Activated naive CD8-positive, alpha-beta T cell treated with anti-CD3 and anti-CD28 coated beads, Interleukin-2, amount 50 U/mL, for 24 hours (primary cell): ENCODE measurements at regions not wholly inside any gene's neighbourhood (a gene's known extent, or its start where the extent isn't known, plus 50 kb on each side); places are given as distances from the start of the nearest gene placed in this dataset.

Experiments used
- ATAC-seq: fragments of 150-1000 bp; cut with Tn5 transposase; one replicate; pipeline ENCODE4 v1.10.0; 2021
- DNase-seq: peaks from one replicate; pipeline ENCODE4 v3.0.0; 2021
- H3K27ac Mint-ChIP-seq: one replicate; pipeline ENCODE4 v1.8.0; 2021; ENCODE audit warnings: mild to moderate bottlenecking, mixed read lengths
- H3K27me3 Mint-ChIP-seq: one replicate; pipeline ENCODE4 v1.8.0; 2021; ENCODE audit warnings: mixed read lengths
- H3K36me3 Mint-ChIP-seq: one replicate; pipeline ENCODE4 v1.8.0; 2021; ENCODE audit warnings: low read depth, mixed read lengths
- H3K4me1 Mint-ChIP-seq: one replicate; pipeline ENCODE4 v1.8.0; 2021; ENCODE audit warnings: mixed read lengths
- H3K4me3 Mint-ChIP-seq: one replicate; pipeline ENCODE4 v1.8.0; 2021; ENCODE audit warnings: mild to moderate bottlenecking, moderate library complexity, mixed read lengths
- H3K9me3 Mint-ChIP-seq: one replicate; pipeline ENCODE4 v1.8.0; 2021; ENCODE audit warnings: mixed read lengths

DNA sequence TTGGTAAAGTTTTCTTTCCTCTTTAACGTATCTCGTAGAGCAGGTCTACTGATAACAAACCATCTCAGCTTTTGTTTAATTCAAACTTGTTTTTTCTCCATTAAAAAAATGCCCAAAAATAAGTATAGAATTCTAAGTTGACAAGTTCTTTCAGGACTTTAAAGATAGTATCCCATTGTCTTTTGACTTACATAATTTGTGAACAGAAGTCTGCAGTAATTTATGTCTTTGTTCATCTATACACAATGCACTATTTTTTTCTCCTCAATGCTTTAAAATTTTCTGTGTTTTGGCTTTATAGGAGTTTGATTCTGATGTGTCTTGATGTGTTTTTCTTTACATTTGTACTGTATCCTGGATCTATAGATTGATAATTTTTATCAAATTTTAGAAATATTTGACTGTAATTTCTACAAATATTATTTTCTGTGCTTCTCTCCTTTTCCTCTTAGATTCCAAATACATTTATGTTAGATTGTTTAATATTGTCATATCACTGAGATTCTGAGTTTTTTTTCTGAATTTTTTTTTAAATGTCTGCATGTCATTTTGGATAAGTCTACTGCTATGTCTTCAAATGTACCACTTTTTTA lies 143.3 kb downstream of the FTCDNL1 start:
- Mint-ChIP-seq H3K36me3 (peaks cover 1% of the 10 kb centered on the region), H3K9me3 (peaks cover 10% of the 10 kb centered on the region)

DNA sequence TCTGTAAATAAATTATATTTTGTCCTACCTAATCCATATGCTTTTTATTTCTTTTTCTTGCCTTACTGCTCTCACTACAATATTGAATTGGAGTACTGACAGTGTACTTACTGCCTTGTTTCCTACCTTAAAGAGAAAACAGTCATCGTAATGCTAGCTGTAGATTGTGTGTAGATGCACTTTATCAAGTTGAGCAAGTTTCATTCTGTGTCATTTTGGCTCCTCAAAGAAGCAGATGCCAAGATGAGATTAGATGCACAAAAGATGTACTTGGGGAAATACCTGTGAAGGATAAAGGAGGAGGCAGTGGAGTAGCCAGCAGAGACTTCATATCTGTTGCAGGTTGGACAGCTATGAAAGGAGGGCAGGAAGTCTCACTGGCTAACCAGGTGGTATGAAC lies 145.5 kb downstream of the FTCDNL1 start:
- Mint-ChIP-seq H3K27me3 (peaks cover 2% of the 10 kb centered on the region), H3K9me3 (peaks cover 10% of the 10 kb centered on the region), H3K27ac (no peak overlapping the region), H3K4me1 (no peaks in the 10 kb centered on the region), H3K4me3 (no peak overlapping the region), H3K36me3 (peaks cover 1% of the 10 kb centered on the region)
- ATAC-seq, result no peak
- DNase-seq, result no peak

More for the DNA sequence above, 143.3 kb downstream of the FTCDNL1 start:
- Mint-ChIP-seq H3K4me3 (no peak overlapping the region), H3K4me1 (no peaks in the 10 kb centered on the region), H3K27me3 (peaks cover 2% of the 10 kb centered on the region), H3K27ac (no peak overlapping the region)
- ATAC-seq (no peak), DNase-seq (no peak)

DNA sequence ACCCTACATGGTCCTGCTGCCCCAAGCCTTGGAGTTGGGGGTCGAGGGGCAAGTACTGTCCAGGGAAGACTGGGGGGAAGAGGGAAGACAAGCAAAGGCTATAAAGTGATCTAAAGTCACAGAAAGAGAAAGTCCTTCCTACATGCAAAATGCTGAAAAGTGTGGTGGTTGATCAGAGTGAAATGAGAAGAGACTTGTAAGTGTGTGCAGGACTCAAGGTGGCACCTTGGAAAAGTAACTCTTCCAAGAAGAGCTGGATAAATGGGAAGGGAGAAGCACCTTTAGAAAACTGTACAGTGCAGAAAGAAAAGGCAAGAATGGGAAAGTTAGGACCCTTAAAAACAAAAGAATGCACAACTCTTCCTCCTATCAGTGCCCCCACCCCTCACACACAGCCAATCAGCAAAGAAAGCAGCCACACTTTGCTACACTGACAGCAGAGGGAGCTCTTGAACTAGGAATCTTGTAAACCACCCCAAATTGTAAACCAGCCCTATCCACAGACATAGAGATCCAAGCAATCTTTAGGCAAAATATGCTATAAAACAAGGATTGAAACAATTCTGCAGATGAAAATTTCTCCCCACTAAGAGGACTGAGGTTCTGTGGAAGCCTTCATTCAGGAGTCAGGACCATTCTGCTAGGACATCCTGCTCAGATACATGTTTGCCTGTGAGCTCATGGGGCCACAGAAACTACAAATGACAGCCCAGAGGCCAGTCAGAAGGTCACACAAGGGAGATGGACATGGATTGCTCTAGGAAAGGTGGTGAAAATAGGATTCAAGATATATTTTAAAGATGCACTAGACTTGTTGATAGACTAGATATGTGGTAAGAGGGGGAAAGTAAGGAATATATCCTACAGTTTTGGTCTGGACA lies 146.4 kb downstream of the FTCDNL1 start:
- H3K27me3 Mint-ChIP-seq, result peaks cover 2% of the 10 kb centered on the region
- ATAC-seq, result peak; percentile 49
- H3K9me3 Mint-ChIP-seq, result peaks cover 10% of the 10 kb centered on the region
- H3K4me1 Mint-ChIP-seq, result no peaks in the 10 kb centered on the region
- H3K36me3 Mint-ChIP-seq, result peaks cover 1% of the 10 kb centered on the region
- H3K27ac Mint-ChIP-seq, result no peak overlapping the region
- peak; percentile 12 for DNase-seq
- no peak overlapping the region for H3K4me3 Mint-ChIP-seq

DNA sequence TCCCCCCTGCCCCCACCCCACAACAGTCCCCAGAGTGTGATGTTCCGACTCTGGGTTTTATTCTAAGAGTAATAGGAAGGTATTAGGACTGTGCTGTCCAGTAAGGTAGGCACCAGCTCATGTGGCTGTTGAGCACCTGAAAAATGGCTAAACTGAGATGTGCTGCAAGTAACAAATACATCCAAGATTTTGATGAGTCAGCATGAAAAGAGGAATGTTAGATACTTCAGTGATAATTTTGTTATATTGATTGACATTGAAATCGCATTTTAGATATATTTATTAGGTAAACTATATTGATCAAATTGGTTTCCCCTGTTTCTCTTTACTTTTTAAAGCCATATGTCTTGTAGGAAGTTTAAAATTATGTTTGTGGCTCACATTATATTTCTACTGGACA lies 147.8 kb downstream of the FTCDNL1 start:
- DNase-seq (no peak), ATAC-seq (no peak)
- Mint-ChIP-seq H3K4me3 (no peak overlapping the region), H3K9me3 (peaks cover 10% of the 10 kb centered on the region), H3K4me1 (no peaks in the 10 kb centered on the region), H3K36me3 (peaks cover 1% of the 10 kb centered on the region), H3K27ac (no peak overlapping the region), H3K27me3 (no peaks in the 10 kb centered on the region)

DNA sequence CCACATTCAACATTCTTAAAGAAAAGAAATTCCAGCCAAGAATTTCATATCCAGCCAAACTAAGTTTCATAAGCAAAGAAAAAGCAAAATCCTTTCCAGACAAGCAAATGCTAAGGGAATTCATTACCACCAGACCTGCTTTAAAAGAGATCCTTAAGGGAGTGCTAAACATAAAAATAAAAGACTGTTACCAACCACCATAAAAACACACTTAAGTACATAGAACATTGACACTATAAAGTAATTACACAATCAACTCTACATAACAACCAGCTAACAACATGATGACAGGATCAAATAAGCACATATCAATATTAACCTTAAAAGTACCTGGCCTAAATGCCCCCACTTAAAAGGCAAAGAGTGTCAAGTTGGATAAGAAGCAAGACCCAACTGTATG lies 153.5 kb downstream of the FTCDNL1 start:
- Mint-ChIP-seq H3K4me1 (no peaks in the 10 kb centered on the region), H3K27me3 (peaks cover 4% of the 10 kb centered on the region), H3K27ac (no peak overlapping the region), H3K36me3 (no peaks in the 10 kb centered on the region), H3K4me3 (no peak overlapping the region), H3K9me3 (no peaks in the 10 kb centered on the region)
- ATAC-seq (no peak), DNase-seq (no peak)

DNA sequence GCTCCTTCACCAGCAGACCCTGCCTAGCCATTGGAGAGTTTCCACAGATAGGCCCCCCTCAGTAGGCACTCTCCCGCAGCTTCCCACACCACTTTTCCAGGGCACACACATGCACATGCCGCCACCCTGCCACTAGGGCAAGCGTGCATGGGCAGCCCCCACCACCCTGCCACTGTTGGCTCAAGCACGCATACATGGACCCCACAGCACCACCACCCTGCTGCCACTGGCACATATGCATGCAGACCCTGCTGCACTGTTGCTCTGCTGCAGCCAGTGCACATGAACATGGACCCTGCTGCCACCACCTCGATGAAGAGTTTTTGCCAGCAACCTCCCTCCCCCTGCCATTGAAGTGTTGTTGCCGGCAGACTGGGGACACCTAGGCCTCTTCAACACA lies 154.9 kb downstream of the FTCDNL1 start:
- Mint-ChIP-seq H3K4me3 (no peak overlapping the region), H3K27me3 (peaks cover 4% of the 10 kb centered on the region), H3K4me1 (no peaks in the 10 kb centered on the region), H3K27ac (no peak overlapping the region), H3K9me3 (no peaks in the 10 kb centered on the region), H3K36me3 (no peaks in the 10 kb centered on the region)
- ATAC-seq (no peak), DNase-seq (no peak)

DNA sequence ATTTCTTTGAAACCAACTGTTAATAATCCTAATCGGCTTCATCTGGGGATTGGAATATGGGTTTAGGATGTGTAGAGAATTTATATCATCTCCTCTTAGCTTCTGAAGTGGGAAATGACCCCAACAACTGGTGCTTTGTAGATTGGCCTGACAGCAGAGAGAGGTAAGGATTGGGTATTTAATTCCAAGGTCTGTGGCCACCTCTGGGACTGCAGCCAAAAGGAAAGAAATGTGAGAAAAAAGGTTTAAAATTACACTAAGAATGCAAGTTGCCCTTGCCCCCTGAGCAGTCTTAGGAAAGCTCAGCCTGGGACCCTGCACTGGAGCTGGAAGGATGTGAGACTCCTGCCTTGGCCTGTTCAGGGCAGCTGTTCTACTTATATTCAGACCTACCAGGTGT lies 157.1 kb downstream of the FTCDNL1 start:
- DNase-seq, result no peak
- Mint-ChIP-seq H3K36me3 (no peaks in the 10 kb centered on the region), H3K4me3 (no peak overlapping the region), H3K4me1 (no peaks in the 10 kb centered on the region), H3K27me3 (peaks cover 4% of the 10 kb centered on the region), H3K9me3 (no peaks in the 10 kb centered on the region), H3K27ac (no peak overlapping the region)
- no peak for ATAC-seq

DNA sequence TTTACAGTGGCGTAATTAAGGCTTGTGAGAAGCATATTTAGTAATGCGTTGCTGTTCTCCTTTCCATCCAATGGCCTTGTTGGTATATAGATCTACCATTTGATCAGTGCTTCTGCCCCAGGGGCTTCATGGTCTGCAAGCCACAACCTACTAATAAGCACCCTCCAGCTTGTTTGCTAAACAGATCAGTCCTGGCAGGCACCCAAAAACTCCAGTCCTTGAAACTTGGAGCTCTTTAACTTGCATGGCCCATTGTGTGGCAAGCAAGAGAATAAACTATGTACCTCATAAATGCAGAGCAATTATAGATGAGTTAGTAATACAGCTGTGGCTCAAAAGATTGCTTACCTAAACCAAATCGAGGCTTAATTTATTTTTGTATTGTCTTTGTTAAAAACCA lies 158.5 kb downstream of the FTCDNL1 start:
- Mint-ChIP-seq H3K4me1 (no peaks in the 10 kb centered on the region), H3K27me3 (peaks cover 4% of the 10 kb centered on the region), H3K36me3 (no peaks in the 10 kb centered on the region), H3K9me3 (no peaks in the 10 kb centered on the region), H3K27ac (no peak overlapping the region), H3K4me3 (no peak overlapping the region)
- no peak for DNase-seq
- no peak for ATAC-seq

DNA sequence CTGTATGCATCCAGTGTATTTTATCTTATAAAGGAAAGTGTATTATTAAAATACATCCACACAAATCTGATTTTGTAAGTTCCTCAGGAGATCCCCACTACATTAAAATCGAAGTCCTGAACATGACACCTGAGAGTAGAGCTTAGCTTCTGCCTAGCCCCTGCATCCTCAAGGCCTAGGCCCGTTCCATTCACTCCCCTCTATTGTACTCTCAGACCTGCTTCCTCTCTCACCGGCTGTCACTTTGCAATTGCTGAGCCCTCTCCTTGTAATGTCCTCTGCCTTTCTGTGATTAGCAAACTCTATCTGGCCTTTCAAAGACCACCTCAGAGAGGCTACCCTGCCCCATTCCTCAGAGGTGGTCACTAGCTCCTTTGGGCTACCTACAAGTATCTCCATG lies 160.8 kb downstream of the FTCDNL1 start:
- peaks cover 6% of the 10 kb centered on the region for H3K4me1 Mint-ChIP-seq
- no peak overlapping the region for H3K27ac Mint-ChIP-seq

DNA sequence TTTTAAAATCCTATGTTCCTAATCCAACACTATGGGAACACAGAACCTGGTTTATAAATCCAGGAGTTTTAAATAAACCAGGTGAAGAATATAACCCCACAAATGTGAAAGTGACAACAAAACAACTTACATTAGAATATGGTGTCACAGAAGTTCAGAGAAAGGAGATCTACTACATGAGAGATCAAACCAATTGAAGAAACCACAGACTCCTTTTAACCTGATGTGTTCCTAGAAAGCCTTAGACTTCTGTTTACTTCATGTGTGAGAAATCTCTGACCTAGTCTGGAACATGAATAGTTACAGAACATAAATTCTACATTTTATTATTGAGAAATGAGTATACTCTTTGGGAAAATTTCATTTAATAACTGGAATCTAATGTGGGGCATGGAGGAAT lies 165.3 kb downstream of the FTCDNL1 start:
- Mint-ChIP-seq H3K27me3 (peaks cover 3% of the 10 kb centered on the region), H3K4me3 (no peak overlapping the region), H3K4me1 (peaks cover 10% of the 10 kb centered on the region), H3K9me3 (no peaks in the 10 kb centered on the region), H3K27ac (no peak overlapping the region), H3K36me3 (no peaks in the 10 kb centered on the region)
- DNase-seq (no peak), ATAC-seq (no peak)

More for the DNA sequence above, 160.8 kb downstream of the FTCDNL1 start:
- ATAC-seq, result no peak
- Mint-ChIP-seq H3K4me3 (no peak overlapping the region), H3K36me3 (no peaks in the 10 kb centered on the region), H3K9me3 (no peaks in the 10 kb centered on the region), H3K27me3 (peaks cover 2% of the 10 kb centered on the region)
- DNase-seq, result no peak

DNA sequence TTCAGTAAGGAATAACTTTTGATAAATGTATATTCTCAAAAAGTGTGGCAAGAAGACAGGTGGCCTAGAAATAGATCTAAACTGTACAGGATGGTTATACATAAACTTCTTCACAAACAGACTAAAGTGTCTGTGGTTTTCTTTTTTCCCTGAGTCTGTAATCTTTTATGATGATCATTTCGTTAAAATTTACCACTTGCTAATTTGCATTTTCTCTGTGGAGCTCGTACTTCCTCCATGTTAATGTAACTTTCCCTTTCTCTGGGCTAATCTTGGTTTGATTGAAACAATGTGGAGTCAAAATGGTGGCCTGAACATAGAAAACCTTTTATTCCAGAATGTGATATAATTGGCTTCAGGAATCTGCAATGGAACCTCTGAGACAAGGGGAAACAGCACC lies 166.2 kb downstream of the FTCDNL1 start:
- no peak overlapping the region for H3K4me3 Mint-ChIP-seq

DNA sequence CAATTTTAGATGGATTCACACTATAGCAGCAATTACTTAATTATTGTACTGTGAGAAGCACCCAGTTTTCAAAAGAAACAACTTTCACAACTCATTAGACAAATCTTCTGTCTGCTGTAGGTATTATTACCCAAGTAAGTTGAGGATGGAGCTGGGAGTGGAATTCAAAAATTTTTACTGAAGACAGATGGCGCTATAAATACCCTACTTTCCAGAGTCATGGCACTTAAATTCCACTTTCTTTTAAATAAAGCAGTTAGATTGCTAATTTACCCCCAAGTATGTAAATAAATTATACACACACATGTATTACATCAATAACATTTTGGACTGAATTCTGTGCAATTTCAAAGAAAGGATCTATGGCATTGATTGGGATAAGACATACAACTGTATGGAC lies 166.8 kb downstream of the FTCDNL1 start:
- no peaks in the 10 kb centered on the region for H3K9me3 Mint-ChIP-seq
- no peak overlapping the region for H3K4me3 Mint-ChIP-seq
- H3K27ac Mint-ChIP-seq, result no peak overlapping the region
- peaks cover 10% of the 10 kb centered on the region for H3K4me1 Mint-ChIP-seq
- no peaks in the 10 kb centered on the region for H3K36me3 Mint-ChIP-seq
- DNase-seq, result no peak
- peaks cover 3% of the 10 kb centered on the region for H3K27me3 Mint-ChIP-seq
- ATAC-seq, result no peak

More for the DNA sequence above, 166.2 kb downstream of the FTCDNL1 start:
- Mint-ChIP-seq H3K27me3 (peaks cover 3% of the 10 kb centered on the region), H3K9me3 (no peaks in the 10 kb centered on the region), H3K27ac (no peak overlapping the region), H3K4me1 (peaks cover 10% of the 10 kb centered on the region), H3K36me3 (no peaks in the 10 kb centered on the region)
- DNase-seq (no peak), ATAC-seq (no peak)

DNA sequence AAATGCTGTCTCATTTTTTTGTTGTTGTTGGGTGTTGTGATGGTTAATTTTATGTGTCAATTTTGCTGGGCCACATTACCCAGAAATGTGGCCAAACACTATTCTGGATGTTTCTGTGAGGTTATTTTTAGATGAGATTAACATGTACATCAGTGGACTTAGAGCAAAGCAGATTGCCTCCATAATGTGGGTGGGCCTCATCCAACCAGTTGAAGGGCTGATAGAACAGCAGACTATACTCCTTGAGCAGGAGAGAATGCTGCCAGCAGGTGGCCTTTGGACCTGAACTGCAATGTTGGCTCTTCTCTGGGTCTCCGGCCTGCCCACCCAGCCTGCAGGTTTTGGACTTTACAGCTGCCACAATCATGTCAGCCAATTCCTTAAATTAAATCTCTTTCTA lies 169.0 kb downstream of the FTCDNL1 start:
- H3K27me3 Mint-ChIP-seq, result peaks cover 3% of the 10 kb centered on the region
- H3K4me1 Mint-ChIP-seq, result peaks cover 10% of the 10 kb centered on the region
- no peaks in the 10 kb centered on the region for H3K9me3 Mint-ChIP-seq
- H3K27ac Mint-ChIP-seq, result no peak overlapping the region
- H3K4me3 Mint-ChIP-seq, result no peak overlapping the region
- ATAC-seq, result no peak
- DNase-seq, result no peak
- H3K36me3 Mint-ChIP-seq, result no peaks in the 10 kb centered on the region

DNA sequence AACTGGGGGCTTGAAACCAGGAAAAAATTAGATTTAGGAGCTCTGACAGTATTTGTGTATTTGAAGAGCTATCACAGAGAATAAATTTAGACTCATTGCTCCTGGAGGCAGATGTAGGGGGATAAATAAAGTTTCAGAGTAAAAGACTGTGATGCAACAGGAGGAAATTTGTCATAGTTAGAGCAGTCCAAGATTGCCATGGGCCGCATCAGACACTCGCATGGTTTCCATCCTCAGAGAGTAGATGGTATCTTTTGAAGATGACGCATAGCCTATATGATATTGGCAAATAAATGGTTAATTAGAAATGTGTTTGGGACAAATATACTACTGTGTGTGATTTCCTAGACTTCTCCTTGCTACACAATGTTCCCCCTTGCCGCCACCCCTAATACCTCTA lies 170.5 kb downstream of the FTCDNL1 start:
- Mint-ChIP-seq H3K4me3 (no peak overlapping the region), H3K27me3 (peaks cover 3% of the 10 kb centered on the region), H3K27ac (no peak overlapping the region), H3K36me3 (no peaks in the 10 kb centered on the region), H3K4me1 (peaks cover 7% of the 10 kb centered on the region), H3K9me3 (no peaks in the 10 kb centered on the region)
- DNase-seq (no peak), ATAC-seq (no peak)

DNA sequence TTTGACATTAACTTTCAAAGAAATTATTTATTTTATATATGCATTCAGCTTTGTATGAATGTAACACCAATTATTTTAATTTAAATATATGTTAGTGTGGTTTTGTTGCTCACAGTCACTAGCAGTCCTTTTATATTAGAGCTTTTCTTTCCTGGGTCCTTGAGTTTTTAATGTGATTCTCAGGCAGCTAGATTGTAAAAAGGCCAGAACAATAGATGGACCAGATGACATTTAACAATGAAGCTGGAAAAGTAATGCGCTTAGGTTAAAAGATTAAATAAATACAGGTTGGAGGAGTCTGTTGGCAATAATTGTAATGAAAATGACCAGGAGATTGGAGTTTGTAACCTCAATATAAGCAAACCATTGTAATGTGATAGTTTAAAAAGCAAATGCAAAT lies 171.1 kb downstream of the FTCDNL1 start:
- ATAC-seq, result no peak
- Mint-ChIP-seq H3K36me3 (no peaks in the 10 kb centered on the region), H3K27ac (no peak overlapping the region), H3K27me3 (peaks cover 3% of the 10 kb centered on the region), H3K9me3 (no peaks in the 10 kb centered on the region), H3K4me1 (peaks cover under 1% of the 10 kb centered on the region), H3K4me3 (no peak overlapping the region)
- DNase-seq, result no peak
